Tibial artery (tissue), 4 donors: ENCODE measurements at regions not wholly inside any gene's neighbourhood (a gene's known extent, or its start where the extent isn't known, plus 50 kb on each side); places are given as distances from the start of the nearest gene placed in this dataset.

Experiments
- DNase-seq, 2 donors: peaks; one replicate each; pipeline ENCODE4 v3.0.0-alpha.2; 2019
- H3K27ac ChIP-seq, 2 donors: fragments of 200-600 bp; sonication (generic) in 1 of 2; 1 replicate in 1 of 2; 2 replicates in 1 of 2; pipeline ENCODE4 v1.5.1; 2018 to 2019; ENCODE audit warnings: mild to moderate bottlenecking in 1 of 2
- H3K27me3 ChIP-seq, 2 donors: fragments of 200-600 bp; sonication (generic) in 1 of 2; one replicate each; pipeline versions ENCODE4 v1.5.1 to v1.6.0; 2016 to 2019
- H3K36me3 ChIP-seq, 3 donors: fragments of 200-600 bp; sonication (generic) in 2 of 3; one replicate each; pipeline ENCODE4 v1.5.1; 2016 to 2019; ENCODE audit warnings: mild to moderate bottlenecking in 2 of 3
- H3K4me1 ChIP-seq, 4 donors: fragments of 200-600 bp; sonication (generic) in 2 of 4; 1 replicate in 3 of 4; 2 replicates in 1 of 4; pipeline ENCODE4 v1.5.1; 2016 to 2019
- H3K4me3 ChIP-seq, 2 donors: fragments of 200-600 bp; sonication (generic) in 1 of 2; 1 replicate in 1 of 2; 2 replicates in 1 of 2; pipeline ENCODE4 v1.5.1; 2018 to 2019; ENCODE audit warnings: mild to moderate bottlenecking in 2 of 2
- H3K9me3 ChIP-seq, 3 donors: fragments of 200-600 bp; sonication (generic) in 1 of 3; one replicate each; pipeline ENCODE4 v1.5.1; 2016 to 2019
- CTCF ChIP-seq, 2 experiments: fragments of 200-600 bp in 1 of 2; fragments of 450-650 bp in 1 of 2; IDR thresholded peaks; one replicate each; pipeline ENCODE4 v1.5.1; 2017 to 2019; ENCODE audit warnings: antibody characterized with exemption in 2 of 2, mild to moderate bottlenecking in 1 of 2, moderate library complexity in 1 of 2
- intact Hi-C: fragments of 100-400 bp; cut with DNase I; formaldehyde crosslinking; loops from one replicate; pipeline ENCODE4 v1.15.0; 2023; ENCODE audit warnings: low total_unique reads

DNA sequence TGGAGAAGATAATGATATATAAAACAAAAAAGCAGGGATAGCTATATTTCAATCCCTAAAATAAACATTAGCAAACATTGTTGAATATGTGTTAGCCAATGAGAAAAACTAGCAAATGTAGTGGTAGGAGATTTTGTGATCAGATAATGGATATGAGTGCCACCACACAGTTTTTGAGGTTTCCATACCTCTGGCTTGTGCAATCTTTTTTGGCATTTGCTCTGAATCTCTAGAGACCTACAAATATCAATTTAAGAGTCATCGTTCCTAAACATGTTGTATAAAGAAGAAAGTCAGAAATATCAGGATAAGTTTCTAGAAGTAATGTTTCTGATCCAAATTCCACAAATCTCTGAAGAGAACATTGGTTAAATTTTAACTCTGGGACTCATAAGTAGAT is 308.7 kb downstream of the PDGFC start:
- Histone ChIP-seq H3K27ac (no peak overlapping the region), H3K4me1 (no peaks in the 10 kb centered on the region), H3K27me3 (no peaks in the 10 kb centered on the region), H3K9me3 (no peaks in the 10 kb centered on the region), H3K4me3 (no peak overlapping the region), H3K36me3 (no peaks in the 10 kb centered on the region)
- no peak for TF ChIP-seq CTCF (IDR thresholded peaks at IDR 0.05)
- DNase-seq = no peak
- intact Hi-C loops = no loop called here

- intact Hi-C loops = no loop called here
- no peak overlapping the region for H3K4me3 ChIP-seq
- no peak overlapping the region for H3K27ac ChIP-seq
- no peak for DNase-seq
- H3K9me3 ChIP-seq = no peaks in the 10 kb centered on the region
- H3K4me1 ChIP-seq = no peaks in the 10 kb centered on the region
- no peak for TF ChIP-seq CTCF (IDR thresholded peaks at IDR 0.05)
- no peaks in the 10 kb centered on the region for H3K36me3 ChIP-seq
- no peaks in the 10 kb centered on the region for H3K27me3 ChIP-seq
Measured at GRCh38 chr4:156661555-156661954, 310.0 kb downstream of the PDGFC start.

GRCh38 chr4:156660465-156660864 is 311.1 kb downstream of the PDGFC start:
- no peak for DNase-seq
- Histone ChIP-seq H3K27ac (no peak overlapping the region), H3K4me3 (no peak overlapping the region), H3K4me1 (no peaks in the 10 kb centered on the region), H3K36me3 (no peaks in the 10 kb centered on the region), H3K27me3 (no peaks in the 10 kb centered on the region), H3K9me3 (no peaks in the 10 kb centered on the region)
- intact Hi-C loops = no loop called here
- TF ChIP-seq CTCF (IDR thresholded peaks at IDR 0.05) = no peak

DNA sequence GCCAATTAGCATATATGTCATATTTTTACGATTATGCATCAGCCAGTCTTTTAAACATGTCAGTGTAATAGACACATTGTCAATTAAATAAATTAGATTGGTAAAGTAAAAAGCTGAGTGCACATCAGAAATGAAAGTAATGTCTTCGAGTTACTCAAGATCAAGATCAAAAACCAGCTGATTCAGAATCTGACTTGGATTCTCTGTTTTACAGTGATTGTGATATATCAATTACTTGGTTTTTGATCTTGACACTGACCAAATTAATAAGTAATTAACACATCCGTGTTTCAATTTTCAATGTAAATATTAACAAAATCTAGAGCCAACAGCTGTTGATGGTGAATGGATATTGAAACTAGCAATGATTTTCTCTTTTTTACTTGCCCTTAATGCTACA is 311.6 kb downstream of the PDGFC start:
- H3K36me3 ChIP-seq = no peaks in the 10 kb centered on the region
- intact Hi-C loops = no loop called here
- no peaks in the 10 kb centered on the region for H3K4me1 ChIP-seq
- H3K27ac ChIP-seq = no peak overlapping the region
- H3K27me3 ChIP-seq = no peaks in the 10 kb centered on the region
- H3K4me3 ChIP-seq = no peak overlapping the region
- H3K9me3 ChIP-seq = no peaks in the 10 kb centered on the region
- DNase-seq = no peak
- TF ChIP-seq CTCF (IDR thresholded peaks at IDR 0.05) = no peak

- Histone ChIP-seq H3K4me3 (no peak overlapping the region), H3K36me3 (no peaks in the 10 kb centered on the region), H3K27ac (no peak overlapping the region), H3K4me1 (no peaks in the 10 kb centered on the region), H3K27me3 (no peaks in the 10 kb centered on the region), H3K9me3 (no peaks in the 10 kb centered on the region)
- intact Hi-C loops = no loop called here
- no peak for TF ChIP-seq CTCF (IDR thresholded peaks at IDR 0.05)
- no peak for DNase-seq
Measured at GRCh38 chr4:156659570-156659969, 312.0 kb downstream of the PDGFC start.

DNA sequence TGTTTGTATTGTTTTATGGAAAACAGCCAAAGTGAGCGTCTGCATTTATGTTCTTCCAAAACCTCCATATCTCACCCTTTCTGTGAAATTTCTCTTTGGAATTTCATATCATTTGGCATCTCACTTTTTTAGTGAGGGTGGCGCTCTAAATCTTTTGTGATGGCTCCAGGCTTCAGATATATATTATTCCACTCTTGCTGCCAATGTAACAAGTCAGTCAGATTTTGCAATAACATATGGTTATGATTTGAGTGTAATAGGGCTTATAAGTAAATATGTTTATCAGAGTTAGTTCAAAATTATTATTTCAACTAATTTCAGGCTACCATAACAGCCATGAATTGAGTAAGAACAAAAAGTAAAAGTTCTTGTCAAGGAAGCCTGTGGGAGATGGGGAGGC is 314.7 kb downstream of the PDGFC start:
- no peak for DNase-seq
- H3K9me3 ChIP-seq = no peaks in the 10 kb centered on the region
- no peak overlapping the region for H3K27ac ChIP-seq
- H3K27me3 ChIP-seq = no peaks in the 10 kb centered on the region
- intact Hi-C loops = no loop called here
- no peak overlapping the region for H3K4me3 ChIP-seq
- H3K4me1 ChIP-seq = no peaks in the 10 kb centered on the region
- no peak for TF ChIP-seq CTCF (IDR thresholded peaks at IDR 0.05)
- no peaks in the 10 kb centered on the region for H3K36me3 ChIP-seq
